ENCODE measurements at regions not wholly inside any gene's neighbourhood (a gene's known extent, or its start where the extent isn't known, plus 50 kb on each side); places are given as distances from the start of the nearest gene placed in this dataset.

- no peak for TF ChIP-seq POLR2AphosphoS5 (IDR thresholded peaks at IDR 0.05)
- no peak for TF ChIP-seq POLR2A (IDR thresholded peaks at IDR 0.05)
- no peak for TF ChIP-seq CTCF (IDR thresholded peaks at IDR 0.05)
- no peak for TF ChIP-seq EP300 (IDR thresholded peaks at IDR 0.05)
Observed at GRCh38 chr4:127293496-127293895, 339.3 kb upstream of the INTU start.

Data from suprapubic skin (tissue), 4 donors.